ENCODE measurements at regions not wholly inside any gene's neighbourhood (a gene's known extent, or its start where the extent isn't known, plus 50 kb on each side); places are given as distances from the start of the nearest gene placed in this dataset.

DNA sequence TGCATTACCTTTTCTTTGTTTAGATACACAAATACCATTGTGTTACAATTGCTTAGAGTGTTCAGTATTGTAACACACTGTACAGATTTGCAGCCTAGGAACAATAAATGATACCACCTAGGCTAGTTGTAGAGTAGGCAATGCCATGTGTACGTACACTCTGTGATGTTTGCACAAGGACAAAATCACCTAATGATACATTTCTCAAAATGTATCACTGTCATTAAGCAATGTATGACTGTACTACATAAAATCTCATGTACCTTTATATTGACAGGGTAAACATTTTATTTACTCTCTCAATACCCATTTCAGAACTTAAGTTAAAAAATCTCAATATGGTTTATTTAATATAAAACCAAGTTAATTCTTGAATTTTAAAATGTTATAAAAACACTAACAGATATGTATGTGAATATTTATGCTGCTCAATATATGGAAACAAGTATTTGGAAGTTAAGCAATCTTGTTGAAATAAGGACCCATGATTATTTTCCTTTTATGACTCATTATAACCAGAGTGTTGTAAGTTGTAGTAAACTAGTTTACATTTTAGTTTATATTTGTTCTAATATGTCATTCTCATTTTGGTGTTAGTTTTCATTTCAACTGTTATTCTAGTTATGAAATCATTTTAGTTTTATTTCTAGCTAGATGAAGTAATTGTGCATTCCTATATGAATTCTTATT, 409.2 kb downstream of the TLL1 start:
- Mint-ChIP-seq H3K36me3 (no peaks in the 10 kb centered on the region), H3K4me3 (no peak overlapping the region), H3K4me1 (no peaks in the 10 kb centered on the region), H3K27me3 (no peaks in the 10 kb centered on the region), H3K27ac (no peak overlapping the region), H3K9me3 (peaks cover 6% of the 10 kb centered on the region)
- DNase-seq (ENCODE audit: low spot score in 2 of 2) (no peak), ATAC-seq (ENCODE audit: low read depth) (no peak)

DNA sequence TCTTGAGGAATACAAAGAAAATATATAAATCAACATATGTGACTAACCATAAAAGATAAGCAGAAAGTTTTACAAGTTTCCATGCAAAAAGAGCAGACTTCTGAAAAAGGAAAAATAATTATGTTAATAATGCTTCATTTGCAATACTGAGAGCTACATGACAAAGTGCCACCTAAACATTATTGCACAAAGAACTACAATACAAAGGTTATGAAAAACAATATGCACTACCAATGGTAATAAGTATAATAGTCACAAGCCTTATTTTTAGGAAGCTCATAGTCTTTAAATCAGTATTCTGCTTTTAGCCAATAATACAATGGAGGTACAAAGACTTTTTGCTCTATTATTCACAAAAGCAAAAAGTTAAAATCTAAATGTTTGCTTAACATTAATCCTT, 411.2 kb downstream of the TLL1 start:
- H3K4me1 Mint-ChIP-seq = no peaks in the 10 kb centered on the region
- no peak overlapping the region for H3K27ac Mint-ChIP-seq
- no peaks in the 10 kb centered on the region for H3K27me3 Mint-ChIP-seq
- no peaks in the 10 kb centered on the region for H3K36me3 Mint-ChIP-seq
- H3K4me3 Mint-ChIP-seq = no peak overlapping the region
- peaks cover 4% of the 10 kb centered on the region for H3K9me3 Mint-ChIP-seq
- no peak for ATAC-seq (ENCODE audit: low read depth)
- no peak for DNase-seq (ENCODE audit: low spot score in 2 of 2)

DNA sequence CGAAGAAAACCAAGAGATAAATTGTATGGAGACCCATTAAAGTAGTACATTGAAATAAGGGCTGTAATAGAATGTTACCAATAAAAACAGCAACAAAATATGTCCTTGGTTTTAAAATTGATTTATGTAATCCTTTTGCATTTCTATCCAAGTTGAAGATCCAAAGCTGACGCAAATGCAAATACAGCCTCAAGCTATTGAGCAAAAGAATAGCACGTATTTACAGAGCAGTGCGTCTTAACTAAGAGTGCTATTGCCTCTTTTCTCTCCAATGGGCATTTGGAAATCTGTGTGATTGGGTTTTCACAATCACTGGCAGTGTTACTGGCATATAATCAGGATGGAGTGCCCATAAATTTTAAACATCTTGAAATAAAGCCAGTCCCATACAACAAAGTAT, 417.4 kb downstream of the TLL1 start:
- no peaks in the 10 kb centered on the region for H3K27me3 Mint-ChIP-seq
- H3K27ac Mint-ChIP-seq = no peak overlapping the region
- DNase-seq (ENCODE audit: low spot score in 2 of 2) (no peak), ATAC-seq (ENCODE audit: low read depth) (no peak)
- H3K9me3 Mint-ChIP-seq = peaks cover 6% of the 10 kb centered on the region
- no peaks in the 10 kb centered on the region for H3K36me3 Mint-ChIP-seq
- no peaks in the 10 kb centered on the region for H3K4me1 Mint-ChIP-seq
- no peak overlapping the region for H3K4me3 Mint-ChIP-seq

- no peak for DNase-seq (ENCODE audit: low spot score in 2 of 2)
- no peak overlapping the region for H3K27ac Mint-ChIP-seq
Measured at GRCh38 chr4:166293556-166293955, 420.5 kb downstream of the TLL1 start.

DNA sequence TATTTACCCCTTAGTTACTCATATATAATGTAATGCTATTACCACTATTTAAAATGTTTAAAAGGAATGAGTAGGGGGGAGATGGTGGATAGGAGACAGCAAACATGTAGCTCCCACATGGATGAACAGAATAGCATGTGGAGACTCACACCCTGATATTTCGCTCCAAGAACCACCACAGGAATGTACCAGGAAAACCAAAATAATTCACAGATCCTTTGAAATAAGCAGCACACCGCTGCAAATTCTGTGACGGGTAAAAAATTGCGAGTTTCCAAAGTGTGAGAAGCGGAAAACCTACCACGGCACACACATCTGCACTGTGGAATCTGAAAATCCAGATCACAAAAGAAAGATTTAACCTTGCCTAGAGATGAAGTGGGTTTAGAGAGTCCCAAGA, 428.2 kb downstream of the TLL1 start:
- ATAC-seq (ENCODE audit: low read depth) = no peak
- Mint-ChIP-seq H3K9me3 (peaks cover 6% of the 10 kb centered on the region), H3K27me3 (no peaks in the 10 kb centered on the region), H3K4me1 (no peaks in the 10 kb centered on the region), H3K36me3 (no peaks in the 10 kb centered on the region), H3K4me3 (no peak overlapping the region), H3K27ac (no peak overlapping the region)
- DNase-seq (ENCODE audit: low spot score in 2 of 2) = no peak

More at GRCh38 chr4:166293556-166293955, 420.5 kb downstream of the TLL1 start:
- ATAC-seq (ENCODE audit: low read depth) = no peak
- Mint-ChIP-seq H3K27me3 (no peaks in the 10 kb centered on the region), H3K9me3 (peaks cover 3% of the 10 kb centered on the region), H3K4me1 (no peaks in the 10 kb centered on the region), H3K36me3 (no peaks in the 10 kb centered on the region), H3K4me3 (no peak overlapping the region)

DNA sequence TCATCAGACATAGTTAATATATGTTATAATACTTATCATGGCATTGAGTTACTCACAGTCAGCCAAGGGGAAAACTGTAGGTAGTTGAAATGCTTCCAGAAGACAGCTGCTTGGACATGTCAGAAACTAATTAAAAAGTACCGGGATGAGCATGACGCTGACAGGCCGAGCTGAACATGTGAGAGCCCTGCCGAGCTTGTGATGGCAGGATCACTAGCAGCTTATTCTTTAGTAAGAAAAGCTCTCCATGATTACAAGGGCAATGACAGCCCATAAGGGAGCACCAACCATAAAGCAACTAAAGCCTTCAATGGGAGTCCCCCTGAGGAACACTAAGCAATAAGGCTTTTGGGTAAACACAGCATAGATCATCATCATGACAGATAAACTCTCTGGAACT, 435.6 kb downstream of the TLL1 start:
- H3K27me3 Mint-ChIP-seq = no peaks in the 10 kb centered on the region

DNA sequence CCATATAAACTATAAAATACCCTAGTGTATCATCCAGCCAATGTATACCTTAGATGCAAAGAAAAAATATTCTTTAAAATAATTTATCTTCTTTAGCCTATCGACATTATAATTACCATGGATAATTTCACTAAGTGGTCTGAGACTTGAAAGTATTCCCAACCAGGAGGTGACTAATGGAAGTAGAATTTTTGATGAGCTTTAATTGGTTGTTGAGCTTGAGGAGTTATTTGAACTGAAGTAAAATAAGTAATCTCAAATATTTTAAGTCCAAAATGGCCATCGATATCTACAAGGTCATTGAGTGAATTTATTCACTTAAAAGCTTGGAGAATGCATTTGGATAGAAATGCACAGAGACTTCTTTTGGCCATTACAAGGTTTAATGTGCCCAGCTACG, 436.2 kb downstream of the TLL1 start:
- no peak overlapping the region for H3K27ac Mint-ChIP-seq
- DNase-seq (ENCODE audit: low spot score in 2 of 2) (no peak), ATAC-seq (ENCODE audit: low read depth) (no peak)
- H3K4me1 Mint-ChIP-seq = no peaks in the 10 kb centered on the region
- no peak overlapping the region for H3K4me3 Mint-ChIP-seq
- H3K36me3 Mint-ChIP-seq = no peaks in the 10 kb centered on the region
- peaks cover 7% of the 10 kb centered on the region for H3K9me3 Mint-ChIP-seq
- H3K27me3 Mint-ChIP-seq = no peaks in the 10 kb centered on the region

More for the DNA sequence above, 435.6 kb downstream of the TLL1 start:
- Mint-ChIP-seq H3K4me3 (no peak overlapping the region), H3K36me3 (no peaks in the 10 kb centered on the region), H3K4me1 (no peaks in the 10 kb centered on the region), H3K9me3 (peaks cover 8% of the 10 kb centered on the region), H3K27ac (no peak overlapping the region)
- DNase-seq (ENCODE audit: low spot score in 2 of 2) (no peak), ATAC-seq (ENCODE audit: low read depth) (no peak)

- Mint-ChIP-seq H3K4me3 (no peak overlapping the region), H3K9me3 (peaks cover 4% of the 10 kb centered on the region), H3K27ac (no peak overlapping the region), H3K4me1 (no peaks in the 10 kb centered on the region), H3K27me3 (no peaks in the 10 kb centered on the region), H3K36me3 (no peaks in the 10 kb centered on the region)
- DNase-seq (ENCODE audit: low spot score in 2 of 2) (no peak), ATAC-seq (ENCODE audit: low read depth) (no peak)
Measured at GRCh38 chr4:166311169-166311568, 438.1 kb downstream of the TLL1 start.

GRCh38 chr4:166312166-166312565, 439.1 kb downstream of the TLL1 start:
- Mint-ChIP-seq H3K4me1 (no peaks in the 10 kb centered on the region), H3K9me3 (peaks cover 2% of the 10 kb centered on the region), H3K4me3 (no peak overlapping the region), H3K36me3 (no peaks in the 10 kb centered on the region), H3K27me3 (no peaks in the 10 kb centered on the region), H3K27ac (no peak overlapping the region)
- ATAC-seq (ENCODE audit: low read depth) (no peak), DNase-seq (ENCODE audit: low spot score in 2 of 2) (no peak)

GRCh38 chr4:166314902-166315301, 441.9 kb downstream of the TLL1 start:
- no peak for ATAC-seq (ENCODE audit: low read depth)
- no peaks in the 10 kb centered on the region for H3K4me1 Mint-ChIP-seq
- no peak overlapping the region for H3K27ac Mint-ChIP-seq
- no peak overlapping the region for H3K4me3 Mint-ChIP-seq
- H3K27me3 Mint-ChIP-seq = no peaks in the 10 kb centered on the region
- DNase-seq (ENCODE audit: low spot score in 2 of 2) = no peak
- no peaks in the 10 kb centered on the region for H3K36me3 Mint-ChIP-seq
- H3K9me3 Mint-ChIP-seq = peaks cover 3% of the 10 kb centered on the region

GRCh38 chr4:166315721-166316467, 442.9 kb downstream of the TLL1 start:
- peaks cover 3% of the 10 kb centered on the region for H3K9me3 Mint-ChIP-seq
- ATAC-seq (ENCODE audit: low read depth) = no peak
- H3K27me3 Mint-ChIP-seq = no peaks in the 10 kb centered on the region
- H3K4me1 Mint-ChIP-seq = no peaks in the 10 kb centered on the region
- DNase-seq (ENCODE audit: low spot score in 2 of 2) = no peak
- H3K27ac Mint-ChIP-seq = no peak overlapping the region
- H3K4me3 Mint-ChIP-seq = no peak overlapping the region
- H3K36me3 Mint-ChIP-seq = no peaks in the 10 kb centered on the region

GRCh38 chr4:166318810-166319525, 445.9 kb downstream of the TLL1 start:
- ATAC-seq (ENCODE audit: low read depth) = no peak
- Mint-ChIP-seq H3K27me3 (no peaks in the 10 kb centered on the region), H3K4me3 (no peak overlapping the region), H3K9me3 (peaks cover 3% of the 10 kb centered on the region), H3K4me1 (no peaks in the 10 kb centered on the region), H3K27ac (no peak overlapping the region), H3K36me3 (no peaks in the 10 kb centered on the region)
- DNase-seq (ENCODE audit: low spot score in 2 of 2) = no peak

GRCh38 chr4:166323250-166323649, 450.2 kb downstream of the TLL1 start:
- no peak overlapping the region for H3K4me3 Mint-ChIP-seq
- H3K27me3 Mint-ChIP-seq = no peaks in the 10 kb centered on the region
- H3K9me3 Mint-ChIP-seq = peaks cover 6% of the 10 kb centered on the region

DNA sequence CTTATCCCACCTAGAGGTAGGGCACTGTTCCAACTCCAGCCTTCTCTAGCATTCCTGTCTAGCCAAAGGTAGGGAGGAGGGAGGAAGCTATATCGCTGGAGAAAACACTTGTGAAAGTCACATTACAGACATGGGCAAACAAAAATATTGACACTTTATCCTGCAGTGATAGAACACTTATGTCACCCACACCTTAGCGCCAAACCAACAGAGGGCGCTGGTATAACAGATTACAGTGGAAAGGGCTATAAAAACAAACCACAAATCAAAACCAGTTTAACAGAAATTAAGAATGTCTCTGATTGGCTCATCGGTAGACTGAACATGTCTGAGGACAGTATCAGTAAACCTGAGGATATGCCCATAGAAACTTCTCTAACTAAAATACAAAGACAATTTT, 451.3 kb downstream of the TLL1 start:
- no peaks in the 10 kb centered on the region for H3K4me1 Mint-ChIP-seq
- no peak overlapping the region for H3K27ac Mint-ChIP-seq
- H3K27me3 Mint-ChIP-seq = no peaks in the 10 kb centered on the region
- ATAC-seq (ENCODE audit: low read depth) (no peak), DNase-seq (ENCODE audit: low spot score in 2 of 2) (no peak)
- H3K36me3 Mint-ChIP-seq = no peaks in the 10 kb centered on the region
- H3K9me3 Mint-ChIP-seq = peaks cover 5% of the 10 kb centered on the region
- H3K4me3 Mint-ChIP-seq = no peak overlapping the region

More at GRCh38 chr4:166323250-166323649, 450.2 kb downstream of the TLL1 start:
- Mint-ChIP-seq H3K27ac (no peak overlapping the region), H3K4me1 (no peaks in the 10 kb centered on the region), H3K36me3 (no peaks in the 10 kb centered on the region)
- DNase-seq (ENCODE audit: low spot score in 2 of 2) = no peak
- ATAC-seq (ENCODE audit: low read depth) = no peak
